Left ventricle myocardium inferior (tissue), 1 donor: ENCODE measurements at regions not wholly inside any gene's neighbourhood (a gene's known extent, or its start where the extent isn't known, plus 50 kb on each side); places are given as distances from the start of the nearest gene placed in this dataset.

Source experiments
- DNase-seq: peaks from one replicate; pipeline ENCODE4 v3.0.0-alpha.2; 2020
- H3K27ac ChIP-seq: fragments of 200-600 bp; replicated peaks from 2 replicates; pipeline ENCODE4 v1.8.0; 2021
- H3K27me3 ChIP-seq: fragments of 200-600 bp; 2 replicates; pipeline ENCODE4 v1.8.0; 2021; ENCODE audit warnings: low read depth
- H3K36me3 ChIP-seq: fragments of 200-600 bp; 2 replicates; pipeline ENCODE4 v1.8.0; 2021
- H3K4me1 ChIP-seq: fragments of 200-600 bp; 2 replicates; pipeline ENCODE4 v1.8.0; 2021
- H3K4me3 ChIP-seq: fragments of 200-600 bp; 2 replicates; pipeline ENCODE4 v1.8.0; 2021; ENCODE audit warnings: mild to moderate bottlenecking, moderate library complexity
- H3K9me3 ChIP-seq: fragments of 200-600 bp; replicated peaks from 2 replicates; pipeline ENCODE4 v1.8.0; 2021
- intact Hi-C: fragments of 100-400 bp; cut with micrococcal nuclease; formaldehyde crosslinking; loops from one replicate; pipeline ENCODE4 v1.11.0; 2022
- TF ChIP-seq, protein P1 (sequence below): fragments of 200-600 bp; IDR thresholded peaks from 2 replicates; pipeline ENCODE4 v1.8.0; 2021; ENCODE audit warnings: antibody characterized with exemption, mild to moderate bottlenecking, borderline replicate concordance
- donor health status: DM: no; HTN: yes; CAD: no; lungs with severe emphysema.

DNA sequence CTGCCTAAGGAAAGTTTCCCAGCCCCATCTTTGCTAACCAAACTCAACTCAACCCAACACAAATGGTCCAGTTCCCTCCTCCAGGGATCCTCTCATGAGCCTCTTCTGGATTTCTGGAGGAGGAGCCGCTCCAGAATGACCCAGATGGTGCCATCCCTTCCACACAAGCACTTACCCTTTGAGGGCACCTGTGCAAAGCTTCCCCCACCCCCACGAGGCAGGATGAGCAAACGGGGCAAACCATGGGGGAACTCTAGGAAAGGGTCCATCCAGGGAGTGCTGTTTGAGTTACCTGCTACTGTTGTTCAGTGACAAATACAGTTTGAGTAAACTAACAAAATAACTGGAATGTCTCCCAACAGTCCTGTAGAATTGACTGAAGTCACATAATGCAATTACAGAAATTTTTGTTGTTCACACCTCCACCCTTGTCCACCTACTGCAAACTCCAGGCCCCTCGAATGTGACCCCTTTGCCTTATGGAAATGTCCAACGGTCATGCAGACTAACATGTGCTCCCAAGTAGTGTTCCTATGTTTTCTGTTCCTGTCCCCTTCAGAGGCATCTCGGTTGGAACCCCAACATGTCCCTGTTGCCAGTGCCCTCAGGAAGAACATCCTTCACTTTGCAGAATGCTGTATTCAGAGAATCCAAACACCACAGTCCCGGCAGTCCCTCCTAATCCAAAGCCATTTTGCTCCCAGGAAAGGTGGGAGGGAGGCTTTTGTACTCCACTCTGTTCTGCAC is 160.1 kb downstream of the RRAGC start:
- Histone ChIP-seq H3K27me3 (peaks cover 53% of the 10 kb centered on the region), H3K4me1 (no peaks in the 10 kb centered on the region), H3K27ac (no peak overlapping the region), H3K36me3 (no peaks in the 10 kb centered on the region), H3K4me3 (no peak overlapping the region), H3K9me3 (peaks cover 9% of the 10 kb centered on the region)
- no peak for DNase-seq
- TF ChIP-seq, protein P1, sequence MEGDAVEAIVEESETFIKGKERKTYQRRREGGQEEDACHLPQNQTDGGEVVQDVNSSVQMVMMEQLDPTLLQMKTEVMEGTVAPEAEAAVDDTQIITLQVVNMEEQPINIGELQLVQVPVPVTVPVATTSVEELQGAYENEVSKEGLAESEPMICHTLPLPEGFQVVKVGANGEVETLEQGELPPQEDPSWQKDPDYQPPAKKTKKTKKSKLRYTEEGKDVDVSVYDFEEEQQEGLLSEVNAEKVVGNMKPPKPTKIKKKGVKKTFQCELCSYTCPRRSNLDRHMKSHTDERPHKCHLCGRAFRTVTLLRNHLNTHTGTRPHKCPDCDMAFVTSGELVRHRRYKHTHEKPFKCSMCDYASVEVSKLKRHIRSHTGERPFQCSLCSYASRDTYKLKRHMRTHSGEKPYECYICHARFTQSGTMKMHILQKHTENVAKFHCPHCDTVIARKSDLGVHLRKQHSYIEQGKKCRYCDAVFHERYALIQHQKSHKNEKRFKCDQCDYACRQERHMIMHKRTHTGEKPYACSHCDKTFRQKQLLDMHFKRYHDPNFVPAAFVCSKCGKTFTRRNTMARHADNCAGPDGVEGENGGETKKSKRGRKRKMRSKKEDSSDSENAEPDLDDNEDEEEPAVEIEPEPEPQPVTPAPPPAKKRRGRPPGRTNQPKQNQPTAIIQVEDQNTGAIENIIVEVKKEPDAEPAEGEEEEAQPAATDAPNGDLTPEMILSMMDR: no peak
- intact Hi-C loops: no loop called here

DNA sequence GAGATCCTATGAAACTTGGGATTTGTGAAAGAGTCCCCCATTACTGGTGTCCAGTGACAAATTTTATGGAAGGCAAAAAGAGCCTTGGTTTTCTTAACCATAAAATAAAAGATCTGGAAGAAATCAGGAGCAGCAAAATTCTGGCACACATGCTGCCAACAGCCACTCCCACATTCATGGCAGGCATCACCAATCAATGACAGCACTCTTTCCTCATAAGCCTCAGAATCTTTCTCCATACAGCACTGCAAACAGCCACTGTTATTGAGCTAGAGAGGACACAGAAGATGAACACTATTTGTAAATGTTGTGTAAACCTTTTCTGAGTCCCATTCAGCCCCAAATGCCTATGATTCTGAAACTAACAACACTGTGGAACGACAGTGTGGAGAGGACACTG is 162.2 kb downstream of the RRAGC start:
- Histone ChIP-seq H3K4me3 (no peak overlapping the region), H3K4me1 (no peaks in the 10 kb centered on the region), H3K27ac (no peak overlapping the region), H3K36me3 (no peaks in the 10 kb centered on the region), H3K9me3 (peaks cover 9% of the 10 kb centered on the region), H3K27me3 (peaks cover 47% of the 10 kb centered on the region)
- TF ChIP-seq, protein P1: no peak
- DNase-seq: no peak
- intact Hi-C loops: no loop called here

DNA sequence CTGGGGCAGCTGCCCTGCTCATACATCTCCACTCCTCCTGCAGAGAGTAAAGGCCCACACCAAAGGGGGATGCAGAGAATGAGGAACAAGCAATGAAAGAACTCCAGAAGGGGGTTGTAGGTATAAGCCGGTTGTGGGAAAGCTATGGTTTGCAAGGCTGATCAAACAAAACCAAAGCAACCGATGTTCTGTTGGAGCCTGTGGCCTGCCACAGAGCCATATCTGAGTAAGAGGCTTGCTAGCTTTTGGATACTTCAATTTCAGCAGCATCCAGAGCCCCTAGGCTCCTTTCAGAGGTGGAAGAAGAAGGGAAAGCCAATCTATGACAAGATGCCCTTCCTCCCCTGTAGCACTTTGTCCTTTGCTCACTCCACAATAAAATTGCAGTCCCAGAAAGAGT is 163.2 kb downstream of the RRAGC start:
- Histone ChIP-seq H3K36me3 (no peaks in the 10 kb centered on the region), H3K27ac (no peak overlapping the region), H3K4me1 (no peaks in the 10 kb centered on the region), H3K4me3 (no peak overlapping the region), H3K27me3 (peaks cover 43% of the 10 kb centered on the region), H3K9me3 (peaks cover 19% of the 10 kb centered on the region)
- intact Hi-C loops: no loop called here
- DNase-seq: no peak
- TF ChIP-seq, protein P1: no peak

GRCh38 chr1:38693759-38694158 is 165.8 kb downstream of the RRAGC start:
- Histone ChIP-seq H3K36me3 (no peaks in the 10 kb centered on the region), H3K4me1 (no peaks in the 10 kb centered on the region), H3K27ac (no peak overlapping the region), H3K9me3 (peaks cover 11% of the 10 kb centered on the region), H3K4me3 (no peak overlapping the region), H3K27me3 (peaks cover 56% of the 10 kb centered on the region)
- DNase-seq: no peak
- intact Hi-C loops: no loop called here
- TF ChIP-seq, protein P1: no peak

DNA sequence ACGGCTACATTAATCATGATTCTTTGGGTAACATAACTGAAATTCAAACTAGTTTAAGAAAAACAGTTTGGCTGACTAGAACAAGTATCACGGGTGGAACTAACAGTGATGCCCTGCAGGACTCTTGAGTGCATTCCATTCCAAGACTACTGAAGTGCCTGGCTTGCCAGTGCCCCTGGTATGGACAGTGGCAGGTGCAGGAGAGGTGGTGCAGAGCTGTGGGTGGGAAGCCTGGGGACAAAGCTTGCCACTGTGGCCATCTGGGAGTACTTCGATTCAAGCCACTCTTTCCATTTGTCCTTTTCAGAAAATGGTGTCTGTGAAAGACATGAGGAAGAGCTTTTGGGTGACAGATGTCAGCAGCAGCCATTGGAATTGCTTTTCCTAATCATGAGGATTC is 166.5 kb downstream of the RRAGC start:
- peaks cover 63% of the 10 kb centered on the region for H3K27me3 ChIP-seq
- H3K9me3 ChIP-seq: peaks cover 10% of the 10 kb centered on the region
- TF ChIP-seq, protein P1: no peak
- H3K36me3 ChIP-seq: no peaks in the 10 kb centered on the region
- DNase-seq: no peak
- no peak overlapping the region for H3K27ac ChIP-seq
- intact Hi-C loops: no loop called here
- H3K4me3 ChIP-seq: no peak overlapping the region
- no peaks in the 10 kb centered on the region for H3K4me1 ChIP-seq
